ENCODE measurements at regions not wholly inside any gene's neighbourhood (a gene's known extent, or its start where the extent isn't known, plus 50 kb on each side); places are given as distances from the start of the nearest gene placed in this dataset.

DNA sequence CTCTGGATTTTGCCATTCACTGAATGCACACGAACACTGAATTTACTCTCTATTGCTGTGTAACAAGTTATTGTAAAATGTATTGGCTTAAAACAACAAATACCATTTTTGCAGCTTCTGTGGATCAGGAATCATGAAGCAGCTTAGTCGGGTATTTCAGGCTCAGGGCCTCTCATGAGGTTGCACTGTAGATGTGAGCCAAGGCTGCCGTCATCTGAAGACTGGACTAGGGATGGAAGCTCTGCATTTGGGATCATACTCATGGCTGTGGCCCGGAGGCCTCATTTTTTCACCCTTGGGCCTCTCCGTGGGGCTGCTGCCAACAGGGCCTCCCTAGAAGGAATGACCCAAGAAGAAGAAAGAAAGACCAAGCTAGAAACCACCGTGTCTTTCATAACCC is 492.4 kb upstream of the CDH4 start:
- TF ChIP-seq, protein P1, sequence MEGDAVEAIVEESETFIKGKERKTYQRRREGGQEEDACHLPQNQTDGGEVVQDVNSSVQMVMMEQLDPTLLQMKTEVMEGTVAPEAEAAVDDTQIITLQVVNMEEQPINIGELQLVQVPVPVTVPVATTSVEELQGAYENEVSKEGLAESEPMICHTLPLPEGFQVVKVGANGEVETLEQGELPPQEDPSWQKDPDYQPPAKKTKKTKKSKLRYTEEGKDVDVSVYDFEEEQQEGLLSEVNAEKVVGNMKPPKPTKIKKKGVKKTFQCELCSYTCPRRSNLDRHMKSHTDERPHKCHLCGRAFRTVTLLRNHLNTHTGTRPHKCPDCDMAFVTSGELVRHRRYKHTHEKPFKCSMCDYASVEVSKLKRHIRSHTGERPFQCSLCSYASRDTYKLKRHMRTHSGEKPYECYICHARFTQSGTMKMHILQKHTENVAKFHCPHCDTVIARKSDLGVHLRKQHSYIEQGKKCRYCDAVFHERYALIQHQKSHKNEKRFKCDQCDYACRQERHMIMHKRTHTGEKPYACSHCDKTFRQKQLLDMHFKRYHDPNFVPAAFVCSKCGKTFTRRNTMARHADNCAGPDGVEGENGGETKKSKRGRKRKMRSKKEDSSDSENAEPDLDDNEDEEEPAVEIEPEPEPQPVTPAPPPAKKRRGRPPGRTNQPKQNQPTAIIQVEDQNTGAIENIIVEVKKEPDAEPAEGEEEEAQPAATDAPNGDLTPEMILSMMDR (IDR thresholded peaks at IDR 0.05; ENCODE audit: insufficient read depth, low read depth, low read length): no peak
- no peak for TF ChIP-seq EZH2 (IDR thresholded peaks at IDR 0.05; ENCODE audit: insufficient read depth, low read length)

Data from astrocyte (in vitro differentiated cells and primary cell).